CD4-positive, alpha-beta T cell treated with Interferon alpha-2 for 1 hour (primary cell): ENCODE measurements at regions not wholly inside any gene's neighbourhood (a gene's known extent, or its start where the extent isn't known, plus 50 kb on each side); places are given as distances from the start of the nearest gene placed in this dataset.

ENCODE experiments used
- DNase-seq, 2 donors: peaks; one replicate each; pipeline ENCODE4 v3.0.0-alpha.2; 2020 to 2022

DNA sequence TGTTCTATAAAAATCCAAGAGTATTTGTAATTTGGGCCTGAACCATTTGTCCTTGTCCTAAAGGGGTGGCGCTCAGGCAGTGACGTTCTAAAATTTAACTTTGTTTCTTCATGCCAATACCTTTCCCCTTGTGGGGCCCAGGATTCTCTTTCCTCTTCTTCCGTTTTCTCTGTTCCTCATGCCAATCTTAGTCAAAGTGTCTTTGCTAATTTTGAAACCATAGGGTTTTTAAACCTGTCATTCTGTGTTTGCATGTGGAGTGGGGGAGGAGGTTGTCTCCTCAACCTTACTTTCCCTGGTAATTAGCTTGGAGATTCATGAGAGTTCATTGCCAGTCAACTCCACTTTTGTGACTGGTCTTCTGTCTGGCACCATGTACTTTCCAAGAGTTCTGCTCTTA lies 337.1 kb downstream of the MAF start:
- DNase-seq = no peak
